Testis (tissue), 2 donors: ENCODE measurements at regions not wholly inside any gene's neighbourhood (a gene's known extent, or its start where the extent isn't known, plus 50 kb on each side); places are given as distances from the start of the nearest gene placed in this dataset.

Source experiments
- POLR2A ChIP-seq: fragments of 450-650 bp; IDR thresholded peaks from one replicate; pipeline ENCODE4 v1.6.1; 2017; ENCODE audit warnings: antibody characterized with exemption, mild to moderate bottlenecking, moderate library complexity
- TF ChIP-seq, protein P1 (sequence below), 3 experiments: fragments of 450-650 bp in 2 of 3; fragments of 200-600 bp in 1 of 3; sonication (generic) in 1 of 3; IDR thresholded peaks; one replicate each; pipeline ENCODE4 v1.5.1; 2016 to 2019; ENCODE audit warnings: antibody characterized with exemption in 3 of 3, mild to moderate bottlenecking in 2 of 3, moderate library complexity in 1 of 3

DNA sequence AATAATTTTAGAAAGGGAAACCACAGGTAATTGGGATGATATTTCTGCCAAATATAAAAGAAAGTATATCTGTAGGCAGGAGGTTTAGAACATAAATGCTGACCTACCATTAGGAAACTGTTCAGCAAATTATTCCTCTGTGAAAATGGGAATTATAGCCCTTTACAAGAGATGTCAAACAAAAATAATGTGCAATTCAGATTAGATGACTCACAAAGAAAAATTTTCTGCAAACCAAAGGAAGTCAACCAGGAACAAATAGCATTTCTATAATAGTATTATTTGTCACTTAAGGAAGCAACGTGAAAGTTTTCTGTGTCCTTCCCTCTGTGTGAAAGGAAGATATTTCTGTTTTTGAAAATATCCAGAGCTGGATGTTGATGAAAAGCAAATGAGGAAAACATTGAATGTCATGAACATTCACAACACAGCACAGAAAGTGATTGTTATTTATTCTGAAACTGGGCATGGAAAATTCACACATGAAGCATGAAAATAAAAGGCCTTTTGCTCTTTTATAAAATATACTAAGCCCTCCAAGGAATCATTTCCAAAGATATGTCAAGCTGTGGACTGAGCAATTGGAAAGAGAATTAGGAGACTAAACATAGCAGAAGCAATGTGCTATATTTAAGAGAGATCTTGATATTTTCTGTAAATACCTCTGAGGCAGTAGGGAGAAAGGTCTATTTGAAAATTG, 57.9 kb upstream of the SPHKAP start:
- TF ChIP-seq, protein P1, sequence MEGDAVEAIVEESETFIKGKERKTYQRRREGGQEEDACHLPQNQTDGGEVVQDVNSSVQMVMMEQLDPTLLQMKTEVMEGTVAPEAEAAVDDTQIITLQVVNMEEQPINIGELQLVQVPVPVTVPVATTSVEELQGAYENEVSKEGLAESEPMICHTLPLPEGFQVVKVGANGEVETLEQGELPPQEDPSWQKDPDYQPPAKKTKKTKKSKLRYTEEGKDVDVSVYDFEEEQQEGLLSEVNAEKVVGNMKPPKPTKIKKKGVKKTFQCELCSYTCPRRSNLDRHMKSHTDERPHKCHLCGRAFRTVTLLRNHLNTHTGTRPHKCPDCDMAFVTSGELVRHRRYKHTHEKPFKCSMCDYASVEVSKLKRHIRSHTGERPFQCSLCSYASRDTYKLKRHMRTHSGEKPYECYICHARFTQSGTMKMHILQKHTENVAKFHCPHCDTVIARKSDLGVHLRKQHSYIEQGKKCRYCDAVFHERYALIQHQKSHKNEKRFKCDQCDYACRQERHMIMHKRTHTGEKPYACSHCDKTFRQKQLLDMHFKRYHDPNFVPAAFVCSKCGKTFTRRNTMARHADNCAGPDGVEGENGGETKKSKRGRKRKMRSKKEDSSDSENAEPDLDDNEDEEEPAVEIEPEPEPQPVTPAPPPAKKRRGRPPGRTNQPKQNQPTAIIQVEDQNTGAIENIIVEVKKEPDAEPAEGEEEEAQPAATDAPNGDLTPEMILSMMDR (IDR thresholded peaks at IDR 0.05): no peak
- TF ChIP-seq POLR2A: no peak
